A549 (cell line): ENCODE measurements at regions not wholly inside any gene's neighbourhood (a gene's known extent, or its start where the extent isn't known, plus 50 kb on each side); places are given as distances from the start of the nearest gene placed in this dataset.

ENCODE experiments used
- HMGXB4 ChIP-seq: fragments of 250-450 bp; sonication (Bioruptor Pico); IDR thresholded peaks from 2 replicates; pipeline ENCODE4 v1.5.0; 2021; ENCODE audit warnings: mild to moderate bottlenecking, moderate library complexity, borderline replicate concordance
- POLR2A ChIP-seq: IDR thresholded peaks from 2 replicates; pipeline ENCODE4 v1.6.1; 2012; ENCODE audit warnings: mild to moderate bottlenecking, low read length

DNA sequence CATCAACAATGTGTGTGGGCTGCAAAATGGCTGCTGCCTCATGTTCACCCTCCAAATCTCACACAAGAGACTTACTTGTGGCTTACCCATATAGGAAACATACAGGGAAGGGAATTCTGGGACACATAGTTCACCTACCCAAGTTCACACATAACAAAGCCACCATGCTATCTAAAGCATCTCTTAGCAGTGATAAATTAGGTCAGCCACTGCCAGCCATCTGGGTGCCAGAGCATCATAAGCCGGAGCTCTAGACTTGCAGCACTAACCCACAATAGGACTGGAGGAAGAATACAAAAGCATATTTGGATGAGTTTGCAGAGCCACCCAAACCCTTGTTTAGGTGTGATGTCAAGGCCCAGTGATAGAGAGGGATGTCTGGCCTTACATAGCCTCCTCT, 321.7 kb downstream of the SEC16B start:
- no peak for TF ChIP-seq POLR2A
- no peak for TF ChIP-seq HMGXB4 (CRISPR knock-in tag)
